Retinal pigment epithelial cell (primary cell): ENCODE measurements at regions not wholly inside any gene's neighbourhood (a gene's known extent, or its start where the extent isn't known, plus 50 kb on each side); places are given as distances from the start of the nearest gene placed in this dataset.
A peak's percentile ranks its signal among the peaks of the same experiment; 100 is the strongest.

Experiments used
- DNase-seq: peaks from one replicate; pipeline ENCODE4 v3.0.0-alpha.2; 2010; ENCODE audit warnings: low read depth
- H3K4me3 ChIP-seq: 2 replicates; pipeline ENCODE4 v1.5.1; 2011; ENCODE audit warnings: mild to moderate bottlenecking, low read length, control low read depth, moderate library complexity
- CTCF ChIP-seq: conservative IDR thresholded peaks from 2 replicates; pipeline ENCODE4 v1.5.1; 2011; ENCODE audit warnings: low read depth, low read length, control low read depth, inconsistent platforms

GRCh38 chr3:127477396-127477795 lies 113.1 kb downstream of the TPRA1 start:
- TF ChIP-seq CTCF = no peak
- no peak for DNase-seq

GRCh38 chr3:127476936-127477335 lies 113.6 kb downstream of the TPRA1 start:
- no peak for TF ChIP-seq CTCF
- no peak overlapping the region for H3K4me3 ChIP-seq
- no peak for DNase-seq

More at GRCh38 chr3:127477396-127477795, 113.1 kb downstream of the TPRA1 start:
- H3K4me3 ChIP-seq = no peak overlapping the region

- no peak for DNase-seq
- TF ChIP-seq CTCF = no peak
- no peak overlapping the region for H3K4me3 ChIP-seq
Measured at GRCh38 chr3:127475975-127476705, 114.4 kb downstream of the TPRA1 start.

- no peak for DNase-seq
- TF ChIP-seq CTCF = no peak
- H3K4me3 ChIP-seq = no peak overlapping the region
Measured at GRCh38 chr3:127475391-127475790, 115.1 kb downstream of the TPRA1 start.

GRCh38 chr3:127473244-127474024 lies 117.1 kb downstream of the TPRA1 start:
- peak; percentile 45 for TF ChIP-seq CTCF
- H3K4me3 ChIP-seq = no peak overlapping the region
- no peak for DNase-seq

- no peak for DNase-seq
- no peak overlapping the region for H3K4me3 ChIP-seq
- TF ChIP-seq CTCF = no peak
Measured at GRCh38 chr3:127472506-127472905, 118.0 kb downstream of the TPRA1 start.

GRCh38 chr3:127471142-127471541 lies 119.4 kb downstream of the TPRA1 start:
- no peak for DNase-seq
- no peak overlapping the region for H3K4me3 ChIP-seq

More at GRCh38 chr3:127471142-127471541, 119.4 kb downstream of the TPRA1 start:
- no peak for TF ChIP-seq CTCF
